BJ (cell line): ENCODE measurements at regions not wholly inside any gene's neighbourhood (a gene's known extent, or its start where the extent isn't known, plus 50 kb on each side); places are given as distances from the start of the nearest gene placed in this dataset.

Experiments
- CTCF ChIA-PET: fragments of 350-600 bp; formaldehyde crosslinking; extraction: SDS; loops from one replicate; lab custom pipeline; 2021; ENCODE audit warnings: antibody characterized with exemption, inconsistent platforms; lab: Yijun Ruan, JAX
- POLR2A ChIA-PET: fragments of 300-600 bp; sonication (Branson Sonifier 250); formaldehyde crosslinking; extraction: SDS; loops from one replicate; lab custom pipeline; 2021; ENCODE audit warnings: antibody characterized with exemption; lab: Charles Lee
- DNase-seq: peaks from one replicate; pipeline ENCODE4 v3.0.0-alpha.2; 2011; ENCODE audit warnings: low read depth
- H3K27me3 ChIP-seq: 2 replicates; pipeline ENCODE4 v1.6.0; 2011; ENCODE audit warnings: low read length; ENCODE audit not compliant: control insufficient read depth, insufficient read depth
- H3K36me3 ChIP-seq: 2 replicates; pipeline ENCODE4 v1.5.1; 2011; ENCODE audit warnings: low read length; ENCODE audit not compliant: control insufficient read depth, insufficient read depth
- H3K4me3 ChIP-seq: 2 replicates; pipeline ENCODE4 v1.5.1; 2011; ENCODE audit warnings: low read depth, mild to moderate bottlenecking, control low read depth, low read length
- TF ChIP-seq, protein P1 (sequence below): IDR thresholded peaks from 2 replicates; pipeline ENCODE4 v1.5.1; 2011; ENCODE audit warnings: low read depth, mild to moderate bottlenecking, control low read depth, inconsistent platforms, low read length, moderate library complexity; ENCODE audit not compliant: insufficient read depth

DNA sequence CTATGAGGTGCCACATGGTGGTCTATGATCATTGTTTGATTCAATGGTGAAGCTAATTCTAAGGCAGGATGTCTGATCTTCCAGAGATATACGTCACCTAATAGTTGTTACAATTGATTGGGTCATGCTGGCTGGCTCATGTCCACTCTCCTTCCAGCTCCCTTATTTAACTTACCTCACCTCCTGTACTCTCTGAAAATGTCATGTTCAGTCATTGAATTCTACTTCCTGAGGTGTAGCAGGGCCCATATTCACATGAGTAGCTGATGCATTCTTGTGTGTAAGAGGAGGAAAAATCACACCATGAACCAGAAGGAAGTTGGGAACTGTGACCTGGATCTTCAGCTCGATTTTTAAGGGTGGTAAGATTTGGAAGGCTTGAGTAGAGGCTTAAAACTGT is 795.8 kb downstream of the QKI start:
- ChIA-PET POLR2A (no interaction called here), CTCF (no interaction called here)
- Histone ChIP-seq H3K27me3 (no peaks in the 10 kb centered on the region), H3K36me3 (no peaks in the 10 kb centered on the region), H3K4me3 (no peak overlapping the region)
- TF ChIP-seq, protein P1, sequence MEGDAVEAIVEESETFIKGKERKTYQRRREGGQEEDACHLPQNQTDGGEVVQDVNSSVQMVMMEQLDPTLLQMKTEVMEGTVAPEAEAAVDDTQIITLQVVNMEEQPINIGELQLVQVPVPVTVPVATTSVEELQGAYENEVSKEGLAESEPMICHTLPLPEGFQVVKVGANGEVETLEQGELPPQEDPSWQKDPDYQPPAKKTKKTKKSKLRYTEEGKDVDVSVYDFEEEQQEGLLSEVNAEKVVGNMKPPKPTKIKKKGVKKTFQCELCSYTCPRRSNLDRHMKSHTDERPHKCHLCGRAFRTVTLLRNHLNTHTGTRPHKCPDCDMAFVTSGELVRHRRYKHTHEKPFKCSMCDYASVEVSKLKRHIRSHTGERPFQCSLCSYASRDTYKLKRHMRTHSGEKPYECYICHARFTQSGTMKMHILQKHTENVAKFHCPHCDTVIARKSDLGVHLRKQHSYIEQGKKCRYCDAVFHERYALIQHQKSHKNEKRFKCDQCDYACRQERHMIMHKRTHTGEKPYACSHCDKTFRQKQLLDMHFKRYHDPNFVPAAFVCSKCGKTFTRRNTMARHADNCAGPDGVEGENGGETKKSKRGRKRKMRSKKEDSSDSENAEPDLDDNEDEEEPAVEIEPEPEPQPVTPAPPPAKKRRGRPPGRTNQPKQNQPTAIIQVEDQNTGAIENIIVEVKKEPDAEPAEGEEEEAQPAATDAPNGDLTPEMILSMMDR = no peak
- no peak for DNase-seq

DNA sequence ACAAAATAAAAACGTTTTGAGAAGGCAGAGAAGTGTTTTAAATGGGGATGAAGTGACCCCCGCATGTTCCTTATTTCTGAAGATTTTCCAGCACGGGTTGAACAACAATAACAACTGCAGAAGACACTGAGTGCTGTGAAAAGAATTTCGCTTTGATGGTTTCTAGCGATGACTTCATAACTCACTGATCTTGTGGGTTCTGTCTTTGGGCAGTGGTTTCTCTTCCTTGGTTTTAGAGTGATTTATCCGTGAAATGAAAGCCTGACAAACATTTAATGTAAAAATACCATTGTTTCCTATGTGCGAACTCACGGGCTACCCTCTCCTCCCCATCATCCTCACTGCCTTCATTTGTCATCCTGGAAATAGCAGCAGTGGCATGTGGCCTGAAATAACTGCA is 793.9 kb downstream of the QKI start:
- ChIA-PET POLR2A (no interaction called here), CTCF (no interaction called here)
- TF ChIP-seq, protein P1 = no peak
- no peak for DNase-seq
- H3K36me3 ChIP-seq = no peaks in the 10 kb centered on the region
- H3K4me3 ChIP-seq = no peak overlapping the region
- H3K27me3 ChIP-seq = no peaks in the 10 kb centered on the region

DNA sequence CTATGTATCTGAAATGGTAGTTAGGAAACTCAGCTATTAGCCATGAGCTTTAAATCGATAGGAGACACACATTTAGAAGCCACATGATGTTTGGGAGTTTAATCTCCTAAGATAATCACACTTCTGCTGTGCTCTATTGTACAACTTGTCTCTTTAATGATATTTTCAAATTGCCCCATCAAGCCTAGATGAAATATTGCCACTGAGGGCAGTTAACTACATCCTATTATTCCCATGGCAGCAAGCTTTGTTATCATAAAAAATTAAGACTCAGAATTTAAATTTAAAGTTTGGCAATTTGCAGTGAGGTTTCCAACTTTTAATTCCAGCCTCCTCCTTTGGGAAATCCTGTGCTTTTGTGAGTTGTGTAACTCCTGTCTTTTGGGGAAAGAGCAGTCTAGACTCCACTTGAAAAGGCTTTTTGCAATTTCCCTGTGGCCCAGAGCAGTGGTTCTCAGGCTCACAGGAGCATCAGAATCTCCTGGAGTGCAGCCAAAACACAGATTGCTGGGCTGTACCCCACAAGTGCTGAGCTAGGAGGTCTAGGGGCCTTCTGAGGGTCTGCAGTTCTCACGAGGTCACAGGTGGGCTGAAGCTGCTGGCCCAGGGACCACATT is 792.4 kb downstream of the QKI start:
- Histone ChIP-seq H3K36me3 (no peaks in the 10 kb centered on the region), H3K27me3 (no peaks in the 10 kb centered on the region), H3K4me3 (no peak overlapping the region)
- ChIA-PET CTCF (no interaction called here), POLR2A (no interaction called here)
- TF ChIP-seq, protein P1 = no peak
- DNase-seq = no peak

DNA sequence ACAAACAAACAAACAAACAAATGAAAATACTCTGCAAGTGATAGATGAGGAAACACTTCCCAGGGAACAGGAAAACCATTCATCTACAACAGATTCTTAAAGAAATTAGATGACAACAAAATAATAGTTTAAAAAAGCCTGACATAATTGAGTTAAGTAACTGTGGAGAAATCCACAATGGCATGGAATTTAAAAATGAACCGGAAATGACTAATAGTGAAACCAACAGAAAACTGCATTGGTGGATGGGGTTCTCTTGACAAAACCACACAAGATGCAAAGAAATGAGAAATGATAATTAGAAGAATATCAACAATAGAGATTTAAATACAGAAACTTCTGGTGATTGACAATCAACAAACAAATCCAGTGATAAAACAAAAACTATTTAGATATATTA is 785.6 kb downstream of the QKI start:
- DNase-seq = no peak
- CTCF ChIA-PET = no interaction called here
- Histone ChIP-seq H3K36me3 (no peaks in the 10 kb centered on the region), H3K27me3 (no peaks in the 10 kb centered on the region), H3K4me3 (no peak overlapping the region)
- POLR2A ChIA-PET = no interaction called here
- TF ChIP-seq, protein P1 = no peak

DNA sequence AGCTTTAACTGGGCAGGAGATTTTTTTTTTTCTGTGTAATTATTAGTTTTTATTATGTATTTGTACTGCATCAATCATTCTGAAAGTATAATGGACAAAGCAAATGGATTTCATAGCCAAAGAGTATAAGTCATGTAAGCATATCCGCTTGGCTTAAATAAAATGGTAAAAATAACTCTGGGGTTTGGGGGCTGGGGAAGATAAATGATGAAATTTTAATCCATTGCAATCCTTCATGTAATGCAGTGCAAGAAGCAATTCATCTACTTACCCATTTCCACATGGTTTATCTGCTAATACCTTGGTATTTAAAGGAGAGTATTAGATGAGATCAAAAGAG is 781.4 kb downstream of the QKI start:
- ChIA-PET POLR2A (no interaction called here), CTCF (no interaction called here)
- TF ChIP-seq, protein P1 = no peak
- Histone ChIP-seq H3K27me3 (no peaks in the 10 kb centered on the region), H3K36me3 (no peaks in the 10 kb centered on the region), H3K4me3 (no peak overlapping the region)
- DNase-seq = no peak
